Activated CD4-positive, alpha-beta memory T cell treated with anti-CD3 and anti-CD28 coated beads for 36 hours (primary cell): ENCODE measurements at regions not wholly inside any gene's neighbourhood (a gene's known extent, or its start where the extent isn't known, plus 50 kb on each side); places are given as distances from the start of the nearest gene placed in this dataset.
"Not testable (repeated sequence)": the region's sequence is repeated elsewhere in the genome, so short reads cannot be mapped to it uniquely, and the experiment has no call there.

Experiments used
- CTCF ChIA-PET: fragments of 350-600 bp; sonication (Branson Sonifier 250); formaldehyde crosslinking; loops from one replicate; lab custom pipeline; 2021; ENCODE audit warnings: antibody characterized with exemption, inconsistent platforms; lab: Charles Lee
- POLR2A ChIA-PET: fragments of 350-600 bp; sonication (Branson Sonifier 250); formaldehyde crosslinking; loops from one replicate; lab custom pipeline; 2021; ENCODE audit warnings: antibody characterized with exemption; lab: Charles Lee
- DNase-seq: peaks from one replicate; pipeline ENCODE4 v3.0.0-alpha.2; 2020
- H3K27ac Mint-ChIP-seq: one replicate; pipeline ENCODE4 v1.8.0; 2021; ENCODE audit warnings: mixed read lengths
- H3K27me3 Mint-ChIP-seq: one replicate; pipeline ENCODE4 v1.8.0; 2021; ENCODE audit warnings: mixed read lengths
- H3K36me3 Mint-ChIP-seq: one replicate; pipeline ENCODE4 v1.8.0; 2021; ENCODE audit warnings: mixed read lengths
- H3K4me1 Mint-ChIP-seq: one replicate; pipeline ENCODE4 v1.8.0; 2021; ENCODE audit warnings: low read depth, mixed read lengths
- H3K4me3 Mint-ChIP-seq: one replicate; pipeline ENCODE4 v1.8.0; 2021; ENCODE audit warnings: mild to moderate bottlenecking, mixed read lengths
- H3K9me3 Mint-ChIP-seq: one replicate; pipeline ENCODE4 v1.8.0; 2021; ENCODE audit warnings: mixed read lengths
- intact Hi-C: fragments of 100-400 bp; cut with micrococcal nuclease; formaldehyde crosslinking; loops from one replicate; pipeline ENCODE4 v1.15.1; 2023

DNA sequence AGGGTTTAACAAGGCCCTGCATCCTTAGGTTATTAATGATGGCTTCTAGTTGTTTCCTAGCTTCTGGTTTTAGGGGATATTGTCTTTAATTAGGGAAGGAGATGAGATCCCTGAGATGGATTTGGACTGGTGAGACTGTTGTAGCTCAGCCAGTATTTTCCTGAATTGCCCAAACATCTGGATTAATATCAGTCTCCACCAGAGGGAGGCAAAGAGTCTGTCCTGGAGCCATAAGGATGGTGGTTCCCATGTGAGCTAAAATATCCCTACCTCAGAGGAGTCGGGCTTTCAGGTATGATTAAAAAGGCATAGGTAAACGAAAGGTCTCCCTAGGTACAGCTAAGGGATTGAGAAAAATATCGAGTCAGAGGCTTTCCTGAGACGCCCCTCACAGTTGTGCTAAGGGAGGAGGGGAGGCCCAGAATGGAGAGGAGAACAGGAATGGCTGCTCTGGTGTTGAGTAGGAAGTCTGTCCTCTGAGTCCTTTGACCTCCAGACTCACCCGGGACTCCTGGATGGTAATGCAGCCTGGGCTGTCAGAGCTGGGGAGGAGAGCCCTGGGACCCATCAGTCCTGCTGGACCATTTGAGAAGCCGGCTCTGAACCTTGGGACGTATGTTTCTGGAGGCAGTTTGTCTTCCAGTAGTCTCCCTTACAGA lies 130.3 kb upstream of the PLGLB1 start:
- H3K4me3 Mint-ChIP-seq, intact Hi-C loops, POLR2A ChIA-PET, DNase-seq, CTCF ChIA-PET, H3K36me3 Mint-ChIP-seq, H3K9me3 Mint-ChIP-seq, H3K27ac Mint-ChIP-seq, H3K27me3 Mint-ChIP-seq, H3K4me1 Mint-ChIP-seq: not testable (repeated sequence)

DNA sequence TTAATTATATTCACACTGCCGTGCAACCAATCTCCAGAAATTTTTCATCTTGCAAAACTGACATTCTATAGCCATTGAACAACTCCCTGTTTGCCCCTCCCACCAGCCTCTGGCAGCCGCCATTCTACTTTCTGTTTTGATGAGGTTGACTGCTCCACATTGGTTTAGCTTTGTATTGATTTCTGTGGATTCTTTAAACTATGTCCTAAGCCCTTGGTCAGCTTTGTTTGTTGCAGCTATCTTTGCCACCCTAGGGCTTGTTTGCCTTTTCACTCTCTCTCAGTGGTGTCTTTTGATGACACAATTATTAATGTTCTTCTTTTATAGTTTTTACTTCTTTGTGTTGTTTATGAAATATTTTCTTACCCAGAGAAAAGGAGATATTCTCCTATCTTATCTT lies 152.8 kb upstream of the PLGLB1 start:
- DNase-seq, POLR2A ChIA-PET, intact Hi-C loops, H3K27ac Mint-ChIP-seq, CTCF ChIA-PET, H3K27me3 Mint-ChIP-seq, H3K4me3 Mint-ChIP-seq, H3K9me3 Mint-ChIP-seq, H3K36me3 Mint-ChIP-seq, H3K4me1 Mint-ChIP-seq: not testable (repeated sequence)

DNA sequence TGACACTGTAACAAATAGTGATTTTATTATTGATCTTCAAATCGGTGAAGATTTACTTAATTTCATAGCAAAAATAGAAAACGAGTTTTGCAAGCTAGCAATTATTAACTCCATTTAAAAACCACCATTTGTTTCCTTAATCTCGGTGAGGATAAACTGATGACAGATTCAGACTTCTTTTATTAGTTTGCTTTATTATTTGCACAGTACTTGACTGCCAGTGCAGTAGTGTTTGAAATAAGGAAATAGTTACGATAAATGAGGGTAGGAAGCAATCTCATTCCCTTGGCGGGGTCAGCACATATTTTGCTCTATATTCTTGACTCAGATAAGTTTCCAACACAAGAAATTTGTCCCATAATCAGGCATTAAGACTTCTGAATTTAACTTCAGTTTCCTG lies 161.7 kb upstream of the PLGLB1 start:
- H3K4me1 Mint-ChIP-seq, POLR2A ChIA-PET, CTCF ChIA-PET, H3K27me3 Mint-ChIP-seq, intact Hi-C loops, H3K4me3 Mint-ChIP-seq, H3K27ac Mint-ChIP-seq, H3K9me3 Mint-ChIP-seq, H3K36me3 Mint-ChIP-seq, DNase-seq: not testable (repeated sequence)

DNA sequence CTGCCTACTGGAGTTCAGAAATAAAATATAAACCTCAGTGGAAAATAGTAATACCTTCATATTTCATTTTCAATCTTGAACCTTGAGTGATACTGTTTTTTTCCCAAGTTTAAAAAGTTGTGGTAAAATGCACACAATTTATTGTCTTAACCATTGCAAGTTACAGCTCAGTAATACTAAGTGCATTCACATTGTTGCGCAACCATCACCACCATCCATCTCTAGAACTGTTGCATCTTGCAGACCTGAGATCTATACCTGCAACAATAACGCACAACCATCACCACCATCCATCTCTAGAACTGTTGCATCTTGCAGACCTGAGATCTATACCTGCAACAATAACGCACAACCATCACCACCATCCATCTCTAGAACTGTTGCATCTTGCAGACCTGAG lies 162.6 kb upstream of the PLGLB1 start:
- DNase-seq, H3K4me1 Mint-ChIP-seq, intact Hi-C loops, H3K4me3 Mint-ChIP-seq, H3K27ac Mint-ChIP-seq, H3K36me3 Mint-ChIP-seq, CTCF ChIA-PET, POLR2A ChIA-PET, H3K9me3 Mint-ChIP-seq, H3K27me3 Mint-ChIP-seq: not testable (repeated sequence)

DNA sequence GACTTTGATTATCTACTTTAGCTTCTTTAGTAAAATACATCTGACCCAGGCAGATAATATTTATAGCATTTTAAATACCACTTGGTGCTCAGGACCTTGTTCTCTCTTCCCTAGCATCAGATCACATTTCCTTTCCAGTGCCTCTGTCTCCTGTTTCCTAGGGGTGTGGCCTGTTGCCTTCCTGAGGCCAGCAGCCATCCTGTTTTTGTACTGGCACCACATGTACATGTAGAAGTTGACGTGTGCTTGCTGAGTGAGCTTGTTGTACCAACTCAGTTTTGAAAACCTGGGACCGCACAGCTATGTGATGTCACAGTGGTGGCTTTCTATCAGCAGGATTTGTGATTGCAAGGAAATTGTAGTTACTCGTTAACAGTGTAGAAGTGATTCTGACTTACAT lies 167.6 kb upstream of the PLGLB1 start:
- H3K4me1 Mint-ChIP-seq, H3K9me3 Mint-ChIP-seq, intact Hi-C loops, POLR2A ChIA-PET, CTCF ChIA-PET, DNase-seq, H3K27me3 Mint-ChIP-seq, H3K36me3 Mint-ChIP-seq, H3K4me3 Mint-ChIP-seq, H3K27ac Mint-ChIP-seq: not testable (repeated sequence)

DNA sequence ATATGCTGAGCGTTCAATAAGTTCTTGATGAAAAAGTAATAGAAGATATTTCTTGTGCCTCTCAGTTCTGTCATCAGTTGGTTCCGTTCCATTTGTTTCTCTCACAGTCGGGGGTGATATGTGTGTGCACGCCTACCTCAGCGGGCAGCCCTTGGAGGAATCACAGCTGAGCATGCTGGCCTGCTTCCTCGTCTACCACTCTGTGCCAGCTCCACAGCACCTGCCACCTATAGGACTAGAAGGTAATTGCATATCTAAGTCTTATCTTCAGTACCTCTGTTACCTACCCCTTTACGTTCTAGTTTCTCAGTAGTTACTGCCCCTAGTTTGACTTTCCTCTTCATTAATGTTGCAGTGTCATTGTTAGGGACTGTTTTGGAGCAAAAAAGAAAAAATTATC lies 171.7 kb upstream of the PLGLB1 start:
- H3K4me1 Mint-ChIP-seq, H3K4me3 Mint-ChIP-seq, H3K27me3 Mint-ChIP-seq, H3K9me3 Mint-ChIP-seq, intact Hi-C loops, POLR2A ChIA-PET, DNase-seq, CTCF ChIA-PET, H3K27ac Mint-ChIP-seq, H3K36me3 Mint-ChIP-seq: not testable (repeated sequence)

DNA sequence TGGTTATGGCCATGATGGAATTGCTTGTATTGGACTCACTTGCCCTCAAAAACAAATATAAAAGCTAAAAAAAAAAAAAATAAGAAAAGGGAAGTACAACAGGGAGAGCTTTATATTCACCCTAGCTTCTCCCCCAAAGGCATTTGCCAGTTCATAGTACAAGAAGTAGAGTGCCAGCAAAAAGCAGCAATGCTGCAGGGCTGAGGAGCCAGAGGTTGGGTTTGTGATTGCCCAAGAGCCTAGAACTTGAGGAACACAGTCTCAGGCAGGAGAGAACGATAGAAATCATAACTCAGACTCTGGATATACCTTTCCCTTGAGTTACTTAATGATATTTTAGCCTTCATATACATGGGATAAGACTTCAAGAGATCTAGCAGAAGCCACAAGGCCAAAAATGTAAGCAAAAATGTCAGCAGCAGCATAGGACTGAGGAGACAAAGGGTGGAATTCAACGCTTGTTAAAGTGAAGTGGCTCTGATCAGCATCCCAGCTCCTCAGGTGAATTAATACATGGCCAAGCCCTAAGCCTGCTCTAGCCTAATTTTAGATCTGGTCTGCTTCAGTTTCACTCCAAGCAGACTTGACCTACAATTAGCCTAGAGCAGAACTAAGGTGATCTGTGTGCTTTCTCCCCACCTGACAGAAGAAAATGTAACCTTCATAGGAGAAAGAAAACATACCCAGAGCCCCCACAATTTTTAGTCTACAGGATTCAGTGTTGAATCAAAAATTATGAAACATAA lies 172.8 kb upstream of the PLGLB1 start:
- CTCF ChIA-PET, POLR2A ChIA-PET, H3K27me3 Mint-ChIP-seq, H3K36me3 Mint-ChIP-seq, H3K9me3 Mint-ChIP-seq, DNase-seq, H3K4me3 Mint-ChIP-seq, H3K4me1 Mint-ChIP-seq, H3K27ac Mint-ChIP-seq, intact Hi-C loops: not testable (repeated sequence)

DNA sequence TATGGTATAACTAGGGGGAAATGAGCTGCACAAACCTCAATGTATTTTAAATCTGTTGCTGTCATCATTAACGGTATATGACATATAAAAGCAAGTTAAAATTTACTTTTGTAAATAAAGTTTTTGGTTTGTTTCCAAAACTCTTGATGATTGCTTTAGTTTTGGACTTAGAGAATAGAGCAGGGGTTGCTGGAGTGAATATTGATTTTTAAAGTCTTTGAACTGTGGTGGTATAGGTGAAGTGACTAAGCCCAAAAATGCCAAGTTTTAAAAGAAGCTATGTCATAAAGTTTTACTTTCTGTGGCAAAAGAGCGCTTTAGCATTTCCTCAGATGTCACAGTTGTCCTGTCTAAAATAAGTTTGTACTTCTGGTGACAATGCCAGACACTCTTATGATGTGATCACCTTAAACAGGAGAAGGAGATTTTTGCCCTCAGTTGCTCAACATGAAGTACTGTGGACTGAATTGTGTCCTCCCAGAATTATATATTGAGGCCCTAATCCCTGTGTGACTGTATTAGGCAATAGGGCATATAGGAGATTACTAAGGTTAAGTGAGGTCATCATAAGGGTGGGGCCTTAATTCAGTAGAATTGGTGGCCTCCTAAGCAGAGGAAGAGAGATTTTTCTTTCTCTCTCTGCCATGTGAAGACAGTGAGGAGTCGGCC lies 175.2 kb upstream of the PLGLB1 start:
- H3K9me3 Mint-ChIP-seq, CTCF ChIA-PET, H3K4me3 Mint-ChIP-seq: not testable (repeated sequence)

DNA sequence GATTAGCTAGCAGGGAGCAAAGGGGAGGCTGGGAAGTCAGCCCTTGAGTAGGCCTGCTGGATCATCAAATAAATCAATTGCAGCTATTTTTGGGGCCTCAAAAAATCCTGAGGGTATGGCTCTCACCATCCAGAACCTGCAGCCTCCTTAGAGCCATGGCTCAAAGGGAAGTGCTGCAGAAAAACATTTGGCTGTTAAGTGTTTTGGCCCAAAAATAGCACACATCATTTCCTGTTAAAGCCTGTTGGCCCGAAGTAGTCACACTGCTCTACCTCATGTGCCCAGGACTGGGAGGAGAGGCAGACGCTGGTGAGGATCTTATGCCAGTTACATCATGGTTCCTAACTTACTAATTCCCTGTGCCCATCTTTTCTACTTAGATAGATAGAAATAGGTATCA lies 176.8 kb upstream of the PLGLB1 start:
- H3K4me1 Mint-ChIP-seq, H3K27me3 Mint-ChIP-seq, POLR2A ChIA-PET, H3K9me3 Mint-ChIP-seq, H3K36me3 Mint-ChIP-seq, DNase-seq, H3K27ac Mint-ChIP-seq, CTCF ChIA-PET, H3K4me3 Mint-ChIP-seq, intact Hi-C loops: not testable (repeated sequence)

More for the DNA sequence above, 175.2 kb upstream of the PLGLB1 start:
- DNase-seq, H3K36me3 Mint-ChIP-seq, intact Hi-C loops, H3K4me1 Mint-ChIP-seq, H3K27ac Mint-ChIP-seq, POLR2A ChIA-PET, H3K27me3 Mint-ChIP-seq: not testable (repeated sequence)

DNA sequence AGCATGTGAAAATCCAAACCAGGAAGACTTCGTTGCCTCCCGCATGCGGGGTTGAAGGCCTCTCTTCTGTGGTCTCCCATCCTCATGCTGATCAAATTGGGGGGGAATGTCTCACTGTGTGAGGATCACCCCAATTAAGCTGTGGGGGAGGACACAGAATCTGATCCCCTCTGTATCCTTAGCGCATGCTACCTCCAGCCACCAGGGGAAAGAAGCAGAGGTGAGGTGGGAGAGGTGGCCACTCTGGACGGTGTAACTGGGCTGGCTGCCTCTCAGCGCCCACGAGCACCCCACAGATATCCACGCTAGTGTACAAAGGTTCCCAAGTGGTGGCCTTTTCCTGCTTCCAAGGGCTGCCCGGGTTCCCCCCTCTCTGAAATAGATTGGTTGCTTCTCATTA lies 177.6 kb upstream of the PLGLB1 start:
- H3K27ac Mint-ChIP-seq, H3K36me3 Mint-ChIP-seq, H3K4me3 Mint-ChIP-seq, intact Hi-C loops, DNase-seq, POLR2A ChIA-PET, H3K27me3 Mint-ChIP-seq, H3K4me1 Mint-ChIP-seq, CTCF ChIA-PET: not testable (repeated sequence)
- H3K9me3 Mint-ChIP-seq, result peaks cover 11% of the 10 kb centered on the region

DNA sequence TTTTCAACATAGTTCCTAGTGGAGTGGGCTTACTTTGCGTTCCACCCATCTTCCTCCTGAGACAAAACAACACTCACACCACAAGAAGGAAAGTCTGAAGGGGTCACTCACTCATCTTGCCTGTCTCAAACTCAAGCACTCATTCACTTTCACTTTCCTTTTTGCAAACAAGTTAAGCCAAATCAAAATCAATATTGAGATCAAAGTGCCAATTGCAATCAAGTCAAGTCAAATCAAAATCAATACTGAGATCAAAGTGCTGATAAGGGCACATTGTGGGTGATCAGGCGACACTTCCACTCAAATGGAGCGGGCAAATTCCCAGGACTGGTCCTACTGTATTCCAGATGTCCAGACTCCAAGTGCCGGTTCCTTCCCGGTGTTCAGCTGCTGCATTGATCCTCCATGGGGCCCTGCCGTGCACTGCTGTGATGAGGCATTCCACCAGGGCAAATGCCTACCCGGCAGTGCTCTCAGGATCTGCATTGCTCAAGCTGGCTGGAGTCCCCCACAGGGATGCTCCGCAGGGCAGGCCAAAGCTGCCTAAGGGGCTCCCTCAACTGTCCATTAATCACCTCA lies 183.0 kb upstream of the PLGLB1 start:
- H3K4me3 Mint-ChIP-seq, H3K36me3 Mint-ChIP-seq, CTCF ChIA-PET, DNase-seq, H3K27ac Mint-ChIP-seq, H3K27me3 Mint-ChIP-seq, POLR2A ChIA-PET, intact Hi-C loops, H3K4me1 Mint-ChIP-seq: not testable (repeated sequence)
- H3K9me3 Mint-ChIP-seq, result peaks cover 13% of the 10 kb centered on the region

DNA sequence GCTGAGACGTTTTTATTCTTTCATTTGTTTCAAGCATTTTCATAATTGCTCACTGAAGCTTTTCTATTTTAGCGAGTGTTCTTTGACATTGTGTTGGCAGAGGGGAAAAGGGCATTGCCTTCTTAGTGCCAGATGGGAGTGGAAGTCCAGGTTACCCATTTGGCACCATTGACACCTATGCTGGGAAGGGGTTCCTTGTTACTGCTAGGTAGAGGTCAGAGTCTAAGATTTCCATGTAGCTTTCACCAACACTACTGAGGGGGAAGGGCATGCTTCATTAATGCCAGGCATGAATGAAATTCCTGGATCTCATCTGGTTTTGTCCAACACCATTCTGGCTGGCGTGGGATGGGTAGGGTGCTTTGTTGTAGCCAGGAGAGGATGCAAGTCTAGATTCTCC lies 191.3 kb upstream of the PLGLB1 start:
- CTCF ChIA-PET, intact Hi-C loops, H3K9me3 Mint-ChIP-seq, DNase-seq, H3K27me3 Mint-ChIP-seq, H3K4me1 Mint-ChIP-seq, H3K36me3 Mint-ChIP-seq, POLR2A ChIA-PET, H3K27ac Mint-ChIP-seq, H3K4me3 Mint-ChIP-seq: not testable (repeated sequence)
